HG02852 (cell line): ENCODE measurements at regions not wholly inside any gene's neighbourhood (a gene's known extent, or its start where the extent isn't known, plus 50 kb on each side); places are given as distances from the start of the nearest gene placed in this dataset.

ENCODE experiments used
- ATAC-seq: cut with Tn5 transposase; IDR thresholded peaks from one replicate; pipeline ENCODE4 v1.9.1; 2021; ENCODE audit warnings: mild to moderate bottlenecking, moderate library complexity; ENCODE audit not compliant: unreplicated experiment

DNA sequence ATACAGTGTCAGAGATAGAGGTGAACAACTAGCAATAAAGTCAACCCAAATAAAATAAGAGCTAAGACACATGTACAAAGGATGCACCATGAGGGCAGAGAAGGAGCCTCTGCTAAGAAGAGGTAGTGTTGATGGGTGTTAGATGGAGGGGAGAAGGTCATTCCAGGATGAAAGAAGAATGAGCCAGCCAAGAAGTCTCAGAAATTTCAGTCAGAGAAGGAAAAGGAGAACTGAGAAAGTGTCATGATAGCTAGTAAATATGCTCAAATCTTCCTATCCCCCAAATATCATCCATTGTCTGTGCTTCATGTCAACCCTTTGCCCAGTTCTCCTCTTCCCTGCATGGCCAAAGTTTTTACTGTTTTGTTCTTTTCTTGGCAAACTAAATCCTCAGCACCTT is 225.2 kb upstream of the BTG1 start:
- ATAC-seq = no peak

DNA sequence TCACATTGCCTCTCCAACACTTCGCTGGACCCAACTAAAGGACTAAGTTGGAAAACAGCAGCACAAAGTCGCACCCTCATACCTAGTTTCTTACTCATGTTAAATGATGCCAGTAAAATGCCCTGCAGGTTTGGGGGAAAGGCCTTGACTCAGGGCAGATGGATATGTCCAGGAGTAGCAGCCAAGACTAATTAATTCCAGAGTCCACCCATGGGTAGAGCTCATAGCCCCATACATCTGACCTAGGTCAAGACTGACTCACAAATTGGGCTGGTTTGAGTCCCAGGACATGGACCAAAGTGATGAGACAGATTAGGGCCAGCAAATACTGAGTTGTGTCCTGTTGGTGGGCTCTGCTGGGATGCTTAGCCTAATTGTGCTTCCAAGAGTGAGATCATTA is 224.0 kb upstream of the BTG1 start:
- ATAC-seq = no peak

DNA sequence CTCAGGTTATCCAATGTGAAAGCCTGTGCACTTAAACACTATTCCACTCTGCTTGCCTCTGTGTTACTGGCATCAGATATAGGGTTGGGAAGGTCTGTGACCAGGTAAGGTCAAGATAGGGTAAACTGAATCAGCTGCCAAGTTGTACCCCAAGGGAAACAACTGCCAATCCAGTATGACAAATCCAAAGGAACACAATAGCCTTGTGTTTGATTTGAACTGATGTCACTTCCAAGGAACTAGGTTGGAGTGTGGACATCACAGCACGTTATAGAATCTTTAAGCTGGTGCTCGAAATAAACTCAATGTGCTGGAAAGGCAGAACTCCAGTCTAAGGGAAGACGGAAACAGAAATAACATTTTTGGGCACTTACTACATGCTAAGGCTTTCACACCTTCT is 223.4 kb upstream of the BTG1 start:
- ATAC-seq = no peak

DNA sequence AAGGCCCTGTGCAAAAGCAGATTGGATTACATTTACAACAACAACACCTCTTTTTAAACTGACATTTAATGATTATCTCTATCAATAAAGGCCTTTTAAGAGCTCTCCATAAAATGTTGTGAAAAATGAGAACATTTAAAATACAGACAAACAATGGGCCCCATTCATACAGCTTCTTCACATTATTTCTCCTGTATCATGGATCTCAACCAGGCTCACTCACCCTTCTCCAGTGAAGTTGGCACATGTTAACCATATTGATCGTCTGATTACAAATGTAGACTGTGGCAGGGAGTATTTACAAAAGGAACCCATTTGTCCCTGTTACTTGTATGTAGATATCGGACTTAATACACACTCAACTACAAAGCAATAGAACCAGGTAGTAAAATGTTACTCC is 220.2 kb upstream of the BTG1 start:
- no peak for ATAC-seq

DNA sequence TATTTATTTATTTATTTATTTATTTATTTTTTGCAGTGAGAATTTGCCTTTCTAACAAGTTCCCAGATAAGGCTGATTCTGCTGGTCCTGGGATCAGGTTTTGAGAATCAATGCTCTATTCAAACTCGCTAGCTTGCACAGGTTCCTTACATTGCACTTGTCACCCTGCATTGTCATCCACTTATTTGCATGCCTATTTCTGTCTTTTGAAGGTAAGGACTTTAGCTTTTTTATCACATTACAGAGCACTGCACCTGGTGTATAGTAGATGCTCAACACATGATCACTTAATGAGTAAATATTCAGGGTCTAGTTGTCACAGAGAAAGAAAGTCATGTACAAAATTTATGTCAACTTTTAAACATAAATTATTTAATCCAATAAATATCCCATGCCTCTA is 219.7 kb upstream of the BTG1 start:
- peak; percentile 27 for ATAC-seq

DNA sequence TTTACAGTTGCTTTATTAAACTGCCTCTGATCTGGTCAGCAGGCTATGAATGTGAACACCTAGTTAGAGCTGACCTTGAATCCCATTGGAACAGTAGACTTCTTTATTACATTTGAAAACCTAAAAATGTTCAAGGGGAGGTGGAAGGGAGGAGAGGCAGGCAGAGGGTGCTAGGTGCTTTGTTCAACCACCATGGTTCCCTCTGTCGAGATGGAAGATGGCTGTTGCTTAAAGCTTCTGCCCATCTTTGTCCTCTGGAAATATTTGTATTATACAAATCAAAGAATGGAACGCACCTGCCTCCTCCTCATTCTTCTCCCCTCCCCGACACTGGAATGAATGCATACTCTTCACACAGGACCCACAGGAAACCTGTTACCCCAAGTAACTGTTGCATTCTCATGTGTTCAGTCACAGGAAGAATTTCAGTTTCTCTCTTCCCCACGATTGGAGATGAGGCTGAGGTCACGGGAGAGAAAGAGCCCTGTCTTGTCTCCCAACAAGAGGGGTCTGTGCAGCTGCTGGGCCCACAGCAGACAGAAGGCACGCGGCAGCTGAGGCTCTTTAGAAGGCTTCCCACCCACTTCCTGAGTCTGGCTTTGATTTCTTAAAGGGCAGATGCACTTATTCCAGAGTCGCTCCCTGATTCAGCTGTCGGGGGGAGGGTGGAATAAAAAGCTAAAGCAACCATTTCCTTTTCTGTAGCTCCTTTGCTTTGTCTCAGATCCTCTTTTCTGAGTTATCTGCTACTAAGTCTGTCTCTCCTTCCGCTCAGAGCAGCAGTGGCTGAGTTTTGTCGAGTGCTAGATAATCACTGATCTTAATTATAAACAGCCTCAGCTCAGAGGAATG is 217.9 kb upstream of the BTG1 start:
- peak; percentile 65 for ATAC-seq

DNA sequence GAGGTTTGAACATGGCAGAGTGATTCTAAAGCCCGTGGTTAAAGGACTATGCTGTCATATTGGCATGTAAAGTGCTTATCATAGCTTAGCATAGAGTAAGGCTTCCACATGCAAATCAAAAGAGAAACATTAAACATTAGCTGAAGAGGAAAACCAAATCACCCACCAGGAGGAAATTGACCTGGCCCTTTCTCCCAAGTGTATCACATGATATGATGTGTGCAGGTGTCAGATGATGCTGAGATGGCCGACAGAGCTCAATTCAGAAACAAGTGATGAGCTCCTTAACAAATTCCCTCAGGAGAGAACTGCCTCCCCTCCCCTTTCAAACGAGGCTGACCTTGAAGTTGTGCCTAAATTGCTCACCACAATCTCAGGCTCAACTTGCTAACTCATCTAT is 217.1 kb upstream of the BTG1 start:
- peak; percentile 27 for ATAC-seq

DNA sequence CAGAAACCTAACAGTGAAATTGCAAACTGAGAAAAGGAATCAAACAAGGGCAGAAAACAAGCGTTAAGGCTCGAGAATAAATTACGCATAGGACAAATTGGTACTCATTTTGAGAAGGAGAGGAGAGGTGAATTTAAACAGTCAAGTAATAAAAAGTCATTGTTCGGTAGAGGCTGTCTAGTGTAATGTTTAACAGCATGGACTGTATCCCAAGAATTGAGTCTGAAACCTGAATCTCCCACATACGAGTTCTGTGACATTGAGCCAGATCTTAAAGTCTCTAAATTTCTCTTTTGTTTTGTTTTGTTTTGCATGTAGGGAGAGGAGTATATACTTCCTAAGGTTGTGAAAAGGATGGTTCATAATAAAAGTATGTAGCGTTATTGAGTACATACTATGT is 216.5 kb upstream of the BTG1 start:
- no peak for ATAC-seq

DNA sequence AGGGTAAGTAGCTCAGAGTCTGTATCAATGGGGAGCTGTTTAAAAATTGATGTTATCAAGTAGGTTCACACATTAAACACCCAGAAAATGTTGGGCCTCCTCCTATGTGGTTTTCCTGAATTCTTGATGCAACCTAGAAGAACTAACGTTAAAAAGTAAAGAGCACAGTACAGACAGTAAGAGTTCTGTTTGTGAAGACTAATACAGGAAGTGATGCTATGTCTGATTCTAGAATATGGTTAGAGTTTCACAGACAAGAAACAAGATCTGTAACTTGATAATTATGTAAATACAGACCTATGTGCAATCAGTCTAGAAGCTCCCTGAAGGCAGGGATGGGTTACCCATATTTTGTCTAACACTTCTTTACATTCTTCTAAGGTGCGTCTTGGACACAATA is 214.9 kb upstream of the BTG1 start:
- no peak for ATAC-seq

DNA sequence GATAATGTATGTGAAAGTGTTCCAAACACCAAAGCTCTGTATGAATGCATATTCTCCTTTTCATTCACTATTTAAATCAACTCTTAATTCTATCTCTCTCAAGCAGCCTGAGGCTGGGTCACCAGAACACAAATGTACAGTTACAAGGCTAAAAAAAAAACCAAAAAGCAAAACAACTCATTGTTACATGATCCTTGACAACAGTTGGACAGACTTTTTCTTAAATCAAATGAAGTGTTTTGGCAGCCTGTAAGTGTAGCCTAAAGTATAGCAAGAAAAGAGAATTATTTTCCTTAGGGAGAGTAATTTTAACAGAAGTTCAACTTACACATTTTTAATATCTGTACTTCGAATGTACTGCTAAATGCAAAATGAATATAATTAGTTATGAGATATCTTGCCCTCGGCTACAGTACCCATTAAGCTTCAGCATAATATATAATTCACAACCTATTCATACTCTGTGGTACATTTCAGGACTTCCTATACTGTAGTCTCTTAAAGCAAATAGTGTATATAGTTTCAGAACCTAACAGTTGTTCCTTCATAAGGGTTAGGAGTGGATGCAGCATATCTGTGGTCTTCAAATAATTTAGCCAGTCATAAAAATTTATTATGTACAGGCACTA is 214.0 kb upstream of the BTG1 start:
- no peak for ATAC-seq

DNA sequence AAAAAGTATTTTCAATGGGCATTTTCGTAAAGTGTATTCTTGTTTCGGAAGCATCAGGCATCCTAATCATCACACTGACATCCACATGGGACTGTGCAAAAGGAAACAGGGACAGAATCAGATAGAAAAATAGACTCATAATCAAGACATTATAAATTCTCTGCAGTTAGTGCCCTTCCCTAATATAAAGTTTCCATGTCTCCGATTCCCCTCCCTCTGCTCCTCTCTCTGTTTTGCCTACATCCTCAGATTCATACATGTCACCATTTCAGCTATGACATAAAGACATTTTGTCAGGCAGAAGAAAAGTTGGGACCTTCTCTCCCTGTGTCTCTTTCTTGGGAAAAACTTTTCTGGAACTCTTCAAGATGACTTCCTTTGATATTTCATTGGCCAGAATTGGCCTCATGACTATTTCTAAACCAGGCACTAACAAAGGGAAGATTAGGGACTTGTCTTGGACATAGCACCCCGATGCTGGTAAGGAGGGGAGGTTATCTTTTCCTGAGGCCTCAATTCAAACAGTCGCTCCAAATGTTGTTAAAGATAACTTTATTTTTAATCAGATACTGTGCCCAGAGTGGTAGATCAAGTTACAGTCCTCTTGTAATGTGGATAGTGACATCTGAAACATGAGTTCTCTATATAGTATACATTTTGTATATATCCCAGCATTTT is 212.1 kb upstream of the BTG1 start:
- ATAC-seq = no peak

DNA sequence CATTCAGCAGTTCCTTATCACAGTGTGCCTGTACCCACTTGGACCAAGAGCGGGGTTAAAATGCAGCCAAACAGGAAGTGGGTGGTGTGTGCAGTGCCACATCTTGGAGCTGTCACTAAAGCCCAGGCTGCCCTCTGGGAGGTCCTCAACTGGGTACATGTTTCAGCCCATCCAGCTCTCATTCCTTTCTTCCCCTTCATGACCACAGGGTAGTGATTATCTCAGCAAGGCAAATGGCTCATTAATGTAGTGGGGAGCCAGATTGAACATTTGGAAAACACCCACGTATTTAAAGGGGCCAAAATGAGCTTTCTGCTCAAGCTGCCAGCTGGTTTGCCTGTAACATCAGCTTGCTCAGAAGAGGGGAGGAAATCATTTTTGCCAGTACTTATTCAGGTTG is 210.8 kb upstream of the BTG1 start:
- no peak for ATAC-seq

DNA sequence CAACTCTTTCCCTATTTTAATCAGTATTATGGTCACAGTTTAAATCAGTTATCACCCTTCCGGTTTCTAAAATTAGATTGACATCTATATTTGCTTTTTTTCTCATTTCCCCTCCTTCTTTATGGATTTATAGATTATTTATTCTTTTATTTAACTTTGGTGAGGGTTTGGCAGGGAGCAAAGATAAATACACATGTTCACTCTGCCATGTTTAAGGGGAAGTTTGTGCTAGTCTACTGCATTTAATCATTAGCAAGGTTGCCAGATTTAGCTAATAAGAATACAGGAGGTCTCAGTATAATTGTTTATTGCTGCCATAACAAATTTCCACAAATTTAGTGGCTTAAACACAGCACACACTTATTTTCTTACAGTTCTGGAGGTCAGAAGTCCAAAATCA is 204.0 kb upstream of the BTG1 start:
- ATAC-seq = no peak

DNA sequence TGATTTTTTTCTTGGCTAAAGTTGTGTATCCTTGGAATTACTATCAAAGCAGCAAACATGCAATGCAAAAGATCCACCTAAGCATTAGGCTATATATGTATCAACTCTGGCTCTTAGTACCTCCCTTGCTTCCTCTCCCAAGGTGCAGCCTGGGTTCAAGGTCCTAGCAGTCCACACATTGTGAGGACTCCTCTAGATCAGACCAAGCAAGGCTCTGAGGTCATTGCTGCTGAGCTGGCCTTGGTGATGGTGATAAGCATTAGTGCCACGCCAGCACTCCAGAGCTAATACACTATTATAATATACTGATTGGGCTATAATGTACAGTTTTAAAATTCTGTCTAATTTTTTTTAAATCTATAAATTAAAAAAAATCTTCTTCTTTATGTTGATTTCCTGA is 196.9 kb upstream of the BTG1 start:
- no peak for ATAC-seq

DNA sequence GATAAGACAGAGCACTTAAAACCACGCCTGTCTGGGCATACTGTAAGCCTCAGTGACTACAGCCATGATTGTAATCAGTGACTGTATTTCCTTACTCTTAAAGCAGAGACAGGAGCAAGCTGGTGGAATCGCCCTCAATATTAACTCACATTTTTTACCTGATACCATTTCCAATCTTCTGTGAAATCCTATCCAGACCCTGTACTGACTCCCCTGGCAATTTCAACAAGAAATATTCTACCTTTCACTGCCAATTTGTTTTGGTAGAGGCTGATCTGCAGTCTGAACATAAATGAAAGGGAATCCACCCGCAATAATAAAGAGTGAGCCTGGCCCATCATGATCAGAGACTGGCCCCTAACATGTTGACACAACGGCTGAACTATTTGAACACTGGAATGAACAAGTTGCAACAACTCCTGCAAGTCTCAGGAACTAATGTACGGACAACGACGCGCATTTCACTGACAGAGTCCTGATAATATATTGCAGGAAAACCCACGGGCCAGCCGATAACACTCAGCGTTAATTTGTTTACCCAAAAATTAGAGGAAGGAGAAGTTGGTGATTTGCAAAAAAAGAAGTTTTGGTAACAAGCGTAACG is 195.5 kb upstream of the BTG1 start:
- peak; percentile 71 for ATAC-seq

DNA sequence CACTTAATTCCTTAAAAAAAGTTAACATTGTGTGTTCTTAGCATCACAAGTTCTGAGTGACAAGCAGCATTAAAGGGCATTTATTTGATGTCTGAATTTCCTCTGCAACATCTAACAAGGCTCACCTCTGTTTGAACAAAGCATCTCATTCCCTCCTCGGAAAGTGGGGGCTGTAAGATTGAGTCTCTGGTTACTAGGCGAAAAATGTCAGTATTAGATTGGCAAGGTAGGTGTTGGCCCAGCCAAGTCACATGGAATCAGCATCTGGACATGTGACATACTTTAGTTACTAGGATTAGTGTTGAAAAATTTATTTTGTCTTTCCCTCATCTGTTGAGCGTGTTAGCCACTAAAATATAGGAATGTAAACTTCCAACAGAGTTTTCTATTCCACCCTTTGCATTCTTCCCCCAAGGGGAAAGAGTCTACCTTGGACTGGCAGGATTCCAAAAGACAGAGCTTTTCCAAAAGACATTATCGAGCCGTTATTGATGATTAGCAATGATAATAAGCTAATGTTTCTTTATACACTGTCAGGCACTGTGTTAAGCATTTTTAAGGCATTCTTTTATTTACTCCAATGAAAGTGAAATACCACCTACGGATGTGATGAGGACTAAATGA is 194.9 kb upstream of the BTG1 start:
- ATAC-seq = no peak

DNA sequence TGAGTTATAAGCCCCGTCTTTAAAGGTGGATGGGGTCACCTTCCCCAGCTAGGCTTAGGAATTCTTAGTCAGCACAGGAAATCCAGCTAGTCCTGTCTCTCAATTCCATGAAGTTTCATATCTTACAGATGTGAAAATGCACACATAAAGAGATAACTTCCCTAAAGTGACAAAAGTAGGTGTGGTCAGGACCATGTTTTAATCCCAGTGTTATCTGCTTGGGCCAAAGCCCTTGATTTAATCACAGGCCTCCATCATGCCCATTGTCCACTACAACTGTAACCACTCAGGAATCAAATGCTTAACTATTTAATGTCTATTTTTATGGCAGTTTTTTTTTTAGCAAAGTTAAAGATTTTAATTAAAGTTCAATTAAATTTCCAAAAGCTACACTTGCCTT is 194.4 kb upstream of the BTG1 start:
- no peak for ATAC-seq

DNA sequence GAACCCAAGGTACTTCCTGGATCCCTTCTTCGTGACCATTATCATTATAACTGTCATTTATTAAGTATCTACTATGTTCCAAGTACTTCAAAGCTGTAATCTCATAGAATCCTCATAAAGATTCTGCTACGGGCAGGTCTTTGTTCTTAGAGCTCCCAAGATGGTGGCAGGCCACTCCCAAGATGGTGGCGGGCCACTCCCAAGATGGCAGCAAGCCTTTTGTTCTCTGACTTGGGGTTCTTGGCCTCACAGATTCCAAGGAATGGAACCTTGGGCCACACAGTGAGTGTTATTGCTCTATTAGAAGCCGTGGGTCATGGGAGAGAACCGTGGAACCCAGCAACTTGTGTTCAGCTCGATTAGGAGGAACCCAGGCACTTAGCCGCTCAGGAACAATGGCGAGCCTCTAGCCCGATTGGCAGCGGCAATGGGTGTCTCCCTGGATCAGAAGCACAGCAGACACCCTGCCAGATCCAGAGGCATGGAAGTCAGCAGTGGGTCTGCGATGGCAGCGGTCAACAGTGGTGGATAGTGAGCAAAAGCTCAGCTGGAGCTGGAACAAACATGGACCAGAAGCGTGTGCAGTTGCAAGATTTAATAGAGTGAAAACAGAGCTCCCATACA is 193.7 kb upstream of the BTG1 start:
- no peak for ATAC-seq

DNA sequence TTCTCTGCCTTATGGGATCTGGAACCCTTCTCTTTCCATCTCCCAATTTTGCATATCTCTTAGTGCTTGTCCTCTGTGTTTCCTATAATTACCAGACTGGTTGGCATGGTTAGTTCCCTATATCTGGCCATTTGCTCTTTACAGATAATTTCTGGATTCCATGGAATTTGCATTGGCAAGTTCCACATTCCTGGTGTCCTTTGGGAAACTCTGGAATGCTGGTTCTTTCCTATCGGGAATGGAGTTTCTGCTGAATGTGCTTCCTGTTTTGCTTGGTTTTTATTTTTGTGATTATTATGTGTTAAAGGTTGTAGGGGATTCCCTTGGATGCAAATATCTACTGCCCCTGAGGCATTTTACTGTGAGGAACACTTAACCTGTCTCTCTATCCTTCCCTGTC is 193.0 kb upstream of the BTG1 start:
- no peak for ATAC-seq

DNA sequence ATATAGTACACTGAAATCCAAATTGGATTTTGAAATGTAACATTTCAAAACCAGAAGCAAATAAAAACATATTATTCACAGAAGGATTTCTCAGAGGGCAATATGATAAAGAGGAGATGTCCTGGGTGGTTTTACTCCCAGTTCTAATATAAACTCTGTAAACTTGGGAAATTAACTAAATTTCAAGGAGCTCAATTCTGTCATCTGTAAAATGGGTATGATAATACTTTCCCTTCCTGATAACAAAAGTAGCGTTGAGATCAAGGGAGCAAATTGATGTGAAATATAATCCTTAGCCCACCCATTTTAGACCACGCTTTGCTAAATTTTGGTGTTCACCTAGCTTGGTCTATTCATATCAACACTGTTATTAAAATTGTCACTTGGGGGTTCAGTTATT is 192.5 kb upstream of the BTG1 start:
- no peak for ATAC-seq

DNA sequence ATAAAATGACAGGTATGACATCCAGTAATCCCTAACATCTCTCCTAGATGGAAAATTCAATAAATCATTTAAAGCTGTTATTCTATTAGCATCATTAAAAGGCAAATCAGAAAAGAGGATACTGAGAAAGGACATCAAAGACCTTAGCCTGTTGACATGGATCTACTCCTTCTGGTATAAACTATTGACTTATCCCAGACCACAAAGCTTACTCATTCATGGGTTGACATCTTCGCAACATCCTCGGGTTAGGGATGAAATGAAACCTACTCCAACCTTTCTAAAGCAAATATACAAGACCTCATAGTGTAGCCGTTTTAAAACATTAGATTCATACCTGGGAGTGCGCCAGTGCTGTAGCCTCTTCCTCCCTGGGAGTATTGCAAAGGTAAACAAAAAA is 191.5 kb upstream of the BTG1 start:
- no peak for ATAC-seq
